ENCODE measurements at regions not wholly inside any gene's neighbourhood (a gene's known extent, or its start where the extent isn't known, plus 50 kb on each side); places are given as distances from the start of the nearest gene placed in this dataset.

DNA sequence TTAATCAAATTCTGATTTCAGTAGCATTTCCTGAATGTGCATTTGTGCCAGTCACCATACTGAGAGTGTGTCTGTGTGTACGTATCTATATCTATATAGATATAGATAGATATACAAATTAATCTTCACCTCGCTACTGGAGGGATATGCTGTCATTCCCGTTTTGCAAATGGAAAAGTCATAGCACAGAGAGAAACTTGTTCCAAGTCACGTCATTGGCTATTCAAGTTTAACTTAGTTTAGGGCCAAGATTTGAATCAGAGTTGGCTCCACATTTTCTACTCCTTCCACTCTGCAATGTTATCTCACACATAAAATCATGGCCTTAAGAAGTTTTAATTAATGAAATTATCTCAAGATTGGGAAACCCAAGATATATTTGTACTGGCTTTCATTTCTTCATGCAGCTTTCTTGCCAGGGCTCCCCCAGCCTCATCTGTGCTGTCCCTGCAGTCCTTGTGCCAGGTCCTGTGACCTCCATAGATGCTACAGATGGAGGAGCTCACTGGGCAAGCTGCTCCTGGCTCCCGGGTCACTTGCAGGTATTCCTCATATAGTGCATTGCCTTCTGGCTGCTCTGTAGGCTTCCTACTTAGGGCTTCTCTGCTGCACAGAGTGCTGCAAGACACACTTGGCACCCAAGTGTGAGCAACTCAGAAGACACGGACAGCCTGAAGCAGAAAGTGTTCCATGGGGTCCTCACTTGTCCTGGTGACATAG is 245.8 kb downstream of the KCNS3 start:
- TF ChIP-seq ZNF384 (IDR thresholded peaks at IDR 0.05): no peak
- TF ChIP-seq TARDBP (IDR thresholded peaks at IDR 0.05): no peak
- TF ChIP-seq ARNT (IDR thresholded peaks at IDR 0.05): no peak
- no peak for TF ChIP-seq FOXM1 (IDR thresholded peaks at IDR 0.05; ENCODE audit: borderline replicate concordance)
- no peak for TF ChIP-seq CTBP1 (IDR thresholded peaks at IDR 0.05; ENCODE audit: borderline replicate concordance)
- no peak for TF ChIP-seq HDGF (IDR thresholded peaks at IDR 0.05; ENCODE audit: borderline replicate concordance)
- TF ChIP-seq SP1 (IDR thresholded peaks at IDR 0.05): no peak
